ENCODE measurements at regions not wholly inside any gene's neighbourhood (a gene's known extent, or its start where the extent isn't known, plus 50 kb on each side); places are given as distances from the start of the nearest gene placed in this dataset.
A peak's percentile ranks its signal among the peaks of the same experiment; 100 is the strongest.

- no peak for TF ChIP-seq CTCF (IDR thresholded peaks at IDR 0.05)
- DNase-seq (peak; percentile 3), ATAC-seq (no peak)
- H3K4me3 Mint-ChIP-seq = no peak overlapping the region
- peaks cover 3% of the 10 kb centered on the region for H3K27me3 Mint-ChIP-seq
- no peaks in the 10 kb centered on the region for H3K9me3 Mint-ChIP-seq
- CTCF ChIA-PET = no interaction called here
- H3K27ac Mint-ChIP-seq = no peak overlapping the region
- peaks cover 7% of the 10 kb centered on the region for H3K4me1 Mint-ChIP-seq (ENCODE audit: low read depth)
- POLR2A ChIA-PET = no interaction called here
- intact Hi-C loops (cut with micrococcal nuclease) = no loop called here
- no peaks in the 10 kb centered on the region for H3K36me3 Mint-ChIP-seq (ENCODE audit: low read depth)
These were observed 458.8 kb upstream of the SOX5 start for GRCh38 chr12:24408305-24408704.

GRCh38 chr12:24407884-24408283 is 458.4 kb upstream of the SOX5 start:
- ATAC-seq = no peak
- TF ChIP-seq CTCF (IDR thresholded peaks at IDR 0.05) = no peak

GRCh38 chr12:24404086-24404815 is 454.8 kb upstream of the SOX5 start:
- H3K9me3 Mint-ChIP-seq = no peaks in the 10 kb centered on the region
- no peaks in the 10 kb centered on the region for H3K27me3 Mint-ChIP-seq
- no peak overlapping the region for H3K27ac Mint-ChIP-seq
- peaks cover 7% of the 10 kb centered on the region for H3K4me1 Mint-ChIP-seq (ENCODE audit: low read depth)
- ChIA-PET CTCF (interaction anchor here (1.3 kb wide), 1 partner anchor 10 kb away, joined by 3 read pairs; no protein-coding TSS in a partner anchor), POLR2A (no interaction called here)
- intact Hi-C loops (cut with micrococcal nuclease) = no loop called here
- no peaks in the 10 kb centered on the region for H3K36me3 Mint-ChIP-seq (ENCODE audit: low read depth)
- no peak for DNase-seq
- TF ChIP-seq CTCF (IDR thresholded peaks at IDR 0.05) = no peak
- no peak overlapping the region for H3K4me3 Mint-ChIP-seq
- no peak for ATAC-seq

More at GRCh38 chr12:24407884-24408283, 458.4 kb upstream of the SOX5 start:
- Mint-ChIP-seq H3K27me3 (peaks cover 3% of the 10 kb centered on the region), H3K9me3 (no peaks in the 10 kb centered on the region), H3K4me1 (ENCODE audit: low read depth) (peaks cover 7% of the 10 kb centered on the region), H3K4me3 (no peak overlapping the region), H3K27ac (no peak overlapping the region), H3K36me3 (ENCODE audit: low read depth) (no peaks in the 10 kb centered on the region)
- POLR2A ChIA-PET = no interaction called here
- intact Hi-C loops (cut with micrococcal nuclease) = no loop called here
- DNase-seq = no peak
- CTCF ChIA-PET = no interaction called here

- H3K27me3 Mint-ChIP-seq = no peaks in the 10 kb centered on the region
- POLR2A ChIA-PET = no interaction called here
- no peak overlapping the region for H3K27ac Mint-ChIP-seq
- H3K4me1 Mint-ChIP-seq (ENCODE audit: low read depth) = no peaks in the 10 kb centered on the region
- intact Hi-C loops (cut with micrococcal nuclease) = no loop called here
- CTCF ChIA-PET = no interaction called here
- no peaks in the 10 kb centered on the region for H3K9me3 Mint-ChIP-seq
- TF ChIP-seq CTCF (IDR thresholded peaks at IDR 0.05) = no peak
- no peak overlapping the region for H3K4me3 Mint-ChIP-seq
- DNase-seq (no peak), ATAC-seq (no peak)
- no peaks in the 10 kb centered on the region for H3K36me3 Mint-ChIP-seq (ENCODE audit: low read depth)
These were observed 451.1 kb upstream of the SOX5 start for GRCh38 chr12:24400533-24400932.

- no peak for ATAC-seq
- intact Hi-C loops (cut with micrococcal nuclease) = no loop called here
- POLR2A ChIA-PET = no interaction called here
These were observed 449.1 kb upstream of the SOX5 start for GRCh38 chr12:24398605-24399004.

More at GRCh38 chr12:24398605-24399004, 449.1 kb upstream of the SOX5 start:
- Mint-ChIP-seq H3K9me3 (no peaks in the 10 kb centered on the region), H3K27me3 (peaks cover 1% of the 10 kb centered on the region), H3K4me1 (ENCODE audit: low read depth) (no peaks in the 10 kb centered on the region), H3K36me3 (ENCODE audit: low read depth) (no peaks in the 10 kb centered on the region), H3K4me3 (no peak overlapping the region), H3K27ac (no peak overlapping the region)
- CTCF ChIA-PET = no interaction called here
- no peak for DNase-seq
- TF ChIP-seq CTCF (IDR thresholded peaks at IDR 0.05) = no peak
